Epithelial cell of proximal tubule (primary cell): ENCODE measurements at regions not wholly inside any gene's neighbourhood (a gene's known extent, or its start where the extent isn't known, plus 50 kb on each side); places are given as distances from the start of the nearest gene placed in this dataset.

Experiments used
- DNase-seq: peaks from one replicate; pipeline ENCODE4 v3.0.0-alpha.2; 2011; ENCODE audit warnings: low read depth
- H3K4me3 ChIP-seq: 2 replicates; pipeline ENCODE4 v1.5.1; 2011; ENCODE audit warnings: low read depth, mild to moderate bottlenecking, low read length
- CTCF ChIP-seq: conservative IDR thresholded peaks from 2 replicates; pipeline ENCODE4 v1.5.1; 2012; ENCODE audit warnings: low read depth, mild to moderate bottlenecking, low read length

DNA sequence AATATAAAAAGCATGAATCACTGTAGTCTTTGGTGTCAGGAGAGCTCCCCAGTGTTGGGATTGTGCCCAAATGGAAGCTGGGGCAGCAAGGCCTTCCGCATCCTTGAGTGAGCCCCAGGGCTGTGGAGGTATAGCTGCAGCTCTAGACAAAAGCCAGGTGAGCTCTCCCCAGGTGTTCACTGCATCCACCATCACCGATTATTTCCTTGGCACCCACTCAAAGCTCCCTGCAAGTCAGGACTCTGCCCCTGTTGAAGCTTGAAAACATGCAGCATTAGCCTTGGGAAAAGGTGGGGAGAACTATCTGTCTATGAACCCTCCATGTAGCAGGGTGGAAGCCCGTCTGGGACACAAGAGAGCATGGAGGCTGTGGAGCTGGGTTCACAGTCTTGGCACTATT, 228.8 kb downstream of the BMP7 start:
- no peak for TF ChIP-seq CTCF
- H3K4me3 ChIP-seq = no peak overlapping the region
- no peak for DNase-seq

DNA sequence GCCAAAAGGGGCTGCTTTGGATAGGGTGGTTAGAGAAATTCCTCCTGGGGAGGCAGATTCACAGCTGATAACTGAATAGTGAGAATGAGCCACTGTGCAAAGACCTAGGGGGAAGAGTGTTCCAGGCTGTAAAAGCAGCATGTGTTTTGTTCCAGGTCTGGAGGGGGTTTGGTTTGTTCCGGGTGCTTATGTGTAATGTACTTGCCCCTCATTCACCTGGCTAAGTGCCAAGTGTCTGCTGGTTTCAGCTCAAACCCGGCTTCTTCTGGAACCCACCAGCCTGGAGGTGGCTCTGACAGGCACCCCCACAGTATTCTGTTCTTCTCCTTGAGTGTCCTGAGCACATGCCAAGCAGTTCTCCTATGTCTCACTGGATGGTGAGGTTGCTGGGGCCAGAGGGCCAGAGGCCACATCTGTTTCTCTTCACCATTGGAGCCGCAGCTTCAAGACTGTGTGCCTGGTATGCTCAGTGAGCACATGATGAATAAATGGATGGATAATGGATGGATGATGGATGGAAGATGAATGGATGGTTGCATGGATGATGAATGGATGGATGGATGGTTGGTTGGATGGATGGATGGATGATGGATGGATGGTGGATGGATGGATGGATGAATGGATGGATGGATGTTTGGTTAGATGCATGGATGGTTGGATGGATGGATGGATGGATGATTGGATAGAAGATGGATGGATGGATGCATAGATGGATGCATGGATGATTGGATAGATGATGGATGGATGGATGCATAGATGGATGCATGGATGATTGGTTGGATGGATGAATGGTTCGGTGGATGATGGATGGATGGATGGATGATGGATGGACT, 227.6 kb downstream of the BMP7 start:
- no peak overlapping the region for H3K4me3 ChIP-seq
- DNase-seq = no peak
- TF ChIP-seq CTCF = no peak

DNA sequence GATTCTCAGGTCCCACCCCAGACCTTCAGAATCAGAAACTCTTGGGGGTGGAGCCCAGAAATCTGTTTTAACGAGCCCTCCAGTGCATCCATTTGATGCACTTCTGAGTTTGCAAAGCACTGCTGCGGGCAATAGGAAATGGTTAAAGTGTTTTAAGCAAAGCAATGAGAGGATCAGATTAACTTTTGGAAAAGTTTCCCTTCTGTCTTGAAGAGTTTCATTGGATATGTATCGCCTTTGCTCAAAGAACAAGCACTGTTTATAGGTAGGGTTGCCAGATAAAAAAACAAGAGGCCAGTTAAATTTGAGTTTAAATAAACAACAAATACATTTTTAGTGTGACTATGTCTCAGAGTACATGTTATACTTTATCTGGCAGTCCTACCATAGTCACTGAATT, 226.0 kb downstream of the BMP7 start:
- TF ChIP-seq CTCF = no peak
- DNase-seq = no peak
- no peak overlapping the region for H3K4me3 ChIP-seq

GRCh38 chr20:57040924-57041323, 225.5 kb downstream of the BMP7 start:
- H3K4me3 ChIP-seq = no peak overlapping the region
- no peak for DNase-seq

DNA sequence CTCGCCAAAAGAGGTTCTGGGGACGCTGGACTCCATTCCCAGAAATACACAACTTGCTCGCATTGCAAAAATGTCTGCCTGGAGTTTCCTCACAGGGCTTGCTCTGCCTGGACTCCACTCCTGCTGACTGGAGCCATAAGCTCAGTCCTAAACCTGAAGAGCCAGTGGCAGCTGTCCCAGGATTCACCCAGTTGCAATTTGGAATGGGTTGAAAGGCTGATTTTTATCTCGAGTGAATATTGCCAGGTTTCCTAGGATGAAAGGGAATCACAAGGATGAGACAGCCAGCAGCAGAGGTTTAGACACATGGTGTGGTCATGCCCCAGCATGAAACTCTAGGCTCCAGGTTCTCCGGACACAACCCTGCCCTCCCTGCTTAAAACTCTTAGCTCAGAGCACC, 223.3 kb downstream of the BMP7 start:
- H3K4me3 ChIP-seq = no peak overlapping the region
- no peak for DNase-seq
- no peak for TF ChIP-seq CTCF

More at GRCh38 chr20:57040924-57041323, 225.5 kb downstream of the BMP7 start:
- no peak for TF ChIP-seq CTCF

GRCh38 chr20:57043669-57044268, 222.7 kb downstream of the BMP7 start:
- H3K4me3 ChIP-seq = no peak overlapping the region
- TF ChIP-seq CTCF = no peak
- no peak for DNase-seq
